ENCODE measurements at regions not wholly inside any gene's neighbourhood (a gene's known extent, or its start where the extent isn't known, plus 50 kb on each side); places are given as distances from the start of the nearest gene placed in this dataset.

- Mint-ChIP-seq H3K36me3 (ENCODE audit: low read depth, unreplicated experiment) (no peaks in the 10 kb centered on the region), H3K27me3 (ENCODE audit: low read depth, unreplicated experiment) (no peaks in the 10 kb centered on the region), H3K4me1 (ENCODE audit: low read depth, unreplicated experiment) (no peaks in the 10 kb centered on the region), H3K27ac (ENCODE audit: unreplicated experiment) (no peak overlapping the region), H3K9me3 (ENCODE audit: unreplicated experiment) (peaks cover 1% of the 10 kb centered on the region), H3K4me3 (ENCODE audit: unreplicated experiment) (no peak overlapping the region)
- no peaks in the 10 kb centered on the region for H4K20me1 ChIP-seq (ENCODE audit: insufficient read depth, low read length)
- no peaks in the 10 kb centered on the region for H3K27me3 ChIP-seq (ENCODE audit: insufficient read depth, low read length)
- no peak overlapping the region for H3K9ac ChIP-seq (ENCODE audit: low read length)
- FAIRE-seq (no peak), DNase-seq (ENCODE audit: low read depth) (peak; percentile 0)
- no peaks in the 10 kb centered on the region for H3K36me3 ChIP-seq (ENCODE audit: insufficient read depth, low read length)
- H3K79me2 ChIP-seq (ENCODE audit: insufficient read depth, low read length): no peaks in the 10 kb centered on the region
- H2AFZ ChIP-seq (ENCODE audit: low read depth, low read length): no peak overlapping the region
- TF ChIP-seq CTCF (IDR thresholded peaks at IDR 0.05; ENCODE audit: insufficient read depth, low read depth, low read length) (no peak), EZH2 (IDR thresholded peaks at IDR 0.05; ENCODE audit: insufficient read depth, low read length) (no peak)
- no peak overlapping the region for H3K27ac ChIP-seq (ENCODE audit: low read depth, low read length)
- H3K4me3 ChIP-seq (ENCODE audit: insufficient read depth, low read depth, low read length): no peak overlapping the region
- H3K9me3 ChIP-seq (ENCODE audit: insufficient read depth, low read depth, low read length): no peaks in the 10 kb centered on the region
- H3K4me2 ChIP-seq (ENCODE audit: low read length): no peak overlapping the region
- no peaks in the 10 kb centered on the region for H3K4me1 ChIP-seq (ENCODE audit: insufficient read depth, low read length)
Observed at GRCh38 chr7:10075866-10076265, 897.8 kb upstream of the PHF14 start.

GRCh38 chr7:10076660-10077300 lies 896.9 kb upstream of the PHF14 start:
- FAIRE-seq: no peak
- no peak for TF ChIP-seq EZH2 (IDR thresholded peaks at IDR 0.05; ENCODE audit: insufficient read depth, low read length)
- TF ChIP-seq CTCF (IDR thresholded peaks at IDR 0.05; ENCODE audit: insufficient read depth, low read depth, low read length): no peak
- Histone ChIP-seq H3K9me3 (ENCODE audit: insufficient read depth, low read depth, low read length) (no peaks in the 10 kb centered on the region), H3K4me3 (ENCODE audit: insufficient read depth, low read depth, low read length) (no peak overlapping the region), H2AFZ (ENCODE audit: low read depth, low read length) (no peak overlapping the region), H3K27ac (ENCODE audit: low read depth, low read length) (no peak overlapping the region), H4K20me1 (ENCODE audit: insufficient read depth, low read length) (no peaks in the 10 kb centered on the region), H3K27me3 (ENCODE audit: insufficient read depth, low read length) (no peaks in the 10 kb centered on the region), H3K36me3 (ENCODE audit: insufficient read depth, low read length) (no peaks in the 10 kb centered on the region), H3K4me2 (ENCODE audit: low read length) (no peak overlapping the region), H3K79me2 (ENCODE audit: insufficient read depth, low read length) (no peaks in the 10 kb centered on the region), H3K4me1 (ENCODE audit: insufficient read depth, low read length) (no peaks in the 10 kb centered on the region), H3K9ac (ENCODE audit: low read length) (no peak overlapping the region)
- Mint-ChIP-seq H3K4me3 (ENCODE audit: unreplicated experiment) (no peak overlapping the region), H3K27ac (ENCODE audit: unreplicated experiment) (no peak overlapping the region), H3K27me3 (ENCODE audit: low read depth, unreplicated experiment) (no peaks in the 10 kb centered on the region), H3K36me3 (ENCODE audit: low read depth, unreplicated experiment) (no peaks in the 10 kb centered on the region), H3K4me1 (ENCODE audit: low read depth, unreplicated experiment) (no peaks in the 10 kb centered on the region), H3K9me3 (ENCODE audit: unreplicated experiment) (peaks cover 1% of the 10 kb centered on the region)
- peak; percentile 1 for DNase-seq (ENCODE audit: low read depth)

GRCh38 chr7:10079572-10079971 lies 894.1 kb upstream of the PHF14 start:
- no peaks in the 10 kb centered on the region for H3K36me3 Mint-ChIP-seq (ENCODE audit: low read depth, unreplicated experiment)
- H3K27me3 ChIP-seq (ENCODE audit: insufficient read depth, low read length): no peaks in the 10 kb centered on the region
- H3K9ac ChIP-seq (ENCODE audit: low read length): no peak overlapping the region
- no peaks in the 10 kb centered on the region for H3K36me3 ChIP-seq (ENCODE audit: insufficient read depth, low read length)
- DNase-seq (ENCODE audit: low read depth): no peak
- H3K27me3 Mint-ChIP-seq (ENCODE audit: low read depth, unreplicated experiment): no peaks in the 10 kb centered on the region
- no peaks in the 10 kb centered on the region for H3K4me1 ChIP-seq (ENCODE audit: insufficient read depth, low read length)
- no peak for FAIRE-seq
- no peaks in the 10 kb centered on the region for H3K9me3 ChIP-seq (ENCODE audit: insufficient read depth, low read depth, low read length)
- no peak overlapping the region for H3K27ac ChIP-seq (ENCODE audit: low read depth, low read length)
- no peak overlapping the region for H2AFZ ChIP-seq (ENCODE audit: low read depth, low read length)
- TF ChIP-seq EZH2 (IDR thresholded peaks at IDR 0.05; ENCODE audit: insufficient read depth, low read length) (no peak), CTCF (IDR thresholded peaks at IDR 0.05; ENCODE audit: insufficient read depth, low read depth, low read length) (no peak)
- H4K20me1 ChIP-seq (ENCODE audit: insufficient read depth, low read length): no peaks in the 10 kb centered on the region
- H3K4me3 Mint-ChIP-seq (ENCODE audit: unreplicated experiment): no peak overlapping the region
- H3K79me2 ChIP-seq (ENCODE audit: insufficient read depth, low read length): no peaks in the 10 kb centered on the region
- no peaks in the 10 kb centered on the region for H3K4me1 Mint-ChIP-seq (ENCODE audit: low read depth, unreplicated experiment)
- no peak overlapping the region for H3K4me2 ChIP-seq (ENCODE audit: low read length)
- H3K27ac Mint-ChIP-seq (ENCODE audit: unreplicated experiment): no peak overlapping the region
- H3K9me3 Mint-ChIP-seq (ENCODE audit: unreplicated experiment): peaks cover 1% of the 10 kb centered on the region
- no peak overlapping the region for H3K4me3 ChIP-seq (ENCODE audit: insufficient read depth, low read depth, low read length)

Data from astrocyte (in vitro differentiated cells and primary cell).